ENCODE measurements at regions not wholly inside any gene's neighbourhood (a gene's known extent, or its start where the extent isn't known, plus 50 kb on each side); places are given as distances from the start of the nearest gene placed in this dataset.

DNA sequence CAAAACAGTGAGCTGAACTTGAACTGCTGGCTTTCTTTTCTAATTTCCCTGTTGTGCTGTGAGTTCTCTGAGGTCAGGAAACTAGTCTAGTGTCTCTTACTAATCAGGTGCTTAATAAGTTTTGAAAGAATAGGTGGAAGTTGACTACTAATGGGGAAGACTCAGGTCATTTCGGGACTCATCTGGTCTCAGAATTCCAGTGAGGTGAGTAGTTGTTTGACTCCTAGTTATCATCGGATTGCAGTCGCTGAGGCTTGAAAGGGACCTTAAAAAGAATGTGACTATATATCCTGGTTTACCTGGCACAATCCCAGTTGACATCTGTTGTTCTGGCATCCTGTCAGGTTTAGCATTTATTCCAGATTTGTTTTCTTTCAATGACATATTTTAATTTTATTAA, 81.4 kb upstream of the SPAG17 start:
- TF ChIP-seq, protein P1, sequence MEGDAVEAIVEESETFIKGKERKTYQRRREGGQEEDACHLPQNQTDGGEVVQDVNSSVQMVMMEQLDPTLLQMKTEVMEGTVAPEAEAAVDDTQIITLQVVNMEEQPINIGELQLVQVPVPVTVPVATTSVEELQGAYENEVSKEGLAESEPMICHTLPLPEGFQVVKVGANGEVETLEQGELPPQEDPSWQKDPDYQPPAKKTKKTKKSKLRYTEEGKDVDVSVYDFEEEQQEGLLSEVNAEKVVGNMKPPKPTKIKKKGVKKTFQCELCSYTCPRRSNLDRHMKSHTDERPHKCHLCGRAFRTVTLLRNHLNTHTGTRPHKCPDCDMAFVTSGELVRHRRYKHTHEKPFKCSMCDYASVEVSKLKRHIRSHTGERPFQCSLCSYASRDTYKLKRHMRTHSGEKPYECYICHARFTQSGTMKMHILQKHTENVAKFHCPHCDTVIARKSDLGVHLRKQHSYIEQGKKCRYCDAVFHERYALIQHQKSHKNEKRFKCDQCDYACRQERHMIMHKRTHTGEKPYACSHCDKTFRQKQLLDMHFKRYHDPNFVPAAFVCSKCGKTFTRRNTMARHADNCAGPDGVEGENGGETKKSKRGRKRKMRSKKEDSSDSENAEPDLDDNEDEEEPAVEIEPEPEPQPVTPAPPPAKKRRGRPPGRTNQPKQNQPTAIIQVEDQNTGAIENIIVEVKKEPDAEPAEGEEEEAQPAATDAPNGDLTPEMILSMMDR (conservative IDR thresholded peaks at IDR 0.05; ENCODE audit: low read depth in 2 of 2): no peak
- TF ChIP-seq EZH2phosphoT487 (IDR thresholded peaks at IDR 0.05; ENCODE audit: unreplicated experiment) (no peak), POLR2AphosphoS5 (IDR thresholded peaks at IDR 0.05; ENCODE audit: low read depth) (no peak), ZNF331 (CRISPR knock-in tag; IDR thresholded peaks at IDR 0.05; ENCODE audit: low read depth) (no peak), JUNB (IDR thresholded peaks at IDR 0.05; ENCODE audit: unreplicated experiment) (no peak), CREB1 (CRISPR knock-in tag; IDR thresholded peaks at IDR 0.05; ENCODE audit: low read depth) (no peak), EZH2 (IDR thresholded peaks at IDR 0.05; ENCODE audit: low read depth, unreplicated experiment) (no peak), STAT1 (IDR thresholded peaks at IDR 0.05; ENCODE audit: unreplicated experiment) (no peak)
- TF ChIP-seq, protein P2, sequence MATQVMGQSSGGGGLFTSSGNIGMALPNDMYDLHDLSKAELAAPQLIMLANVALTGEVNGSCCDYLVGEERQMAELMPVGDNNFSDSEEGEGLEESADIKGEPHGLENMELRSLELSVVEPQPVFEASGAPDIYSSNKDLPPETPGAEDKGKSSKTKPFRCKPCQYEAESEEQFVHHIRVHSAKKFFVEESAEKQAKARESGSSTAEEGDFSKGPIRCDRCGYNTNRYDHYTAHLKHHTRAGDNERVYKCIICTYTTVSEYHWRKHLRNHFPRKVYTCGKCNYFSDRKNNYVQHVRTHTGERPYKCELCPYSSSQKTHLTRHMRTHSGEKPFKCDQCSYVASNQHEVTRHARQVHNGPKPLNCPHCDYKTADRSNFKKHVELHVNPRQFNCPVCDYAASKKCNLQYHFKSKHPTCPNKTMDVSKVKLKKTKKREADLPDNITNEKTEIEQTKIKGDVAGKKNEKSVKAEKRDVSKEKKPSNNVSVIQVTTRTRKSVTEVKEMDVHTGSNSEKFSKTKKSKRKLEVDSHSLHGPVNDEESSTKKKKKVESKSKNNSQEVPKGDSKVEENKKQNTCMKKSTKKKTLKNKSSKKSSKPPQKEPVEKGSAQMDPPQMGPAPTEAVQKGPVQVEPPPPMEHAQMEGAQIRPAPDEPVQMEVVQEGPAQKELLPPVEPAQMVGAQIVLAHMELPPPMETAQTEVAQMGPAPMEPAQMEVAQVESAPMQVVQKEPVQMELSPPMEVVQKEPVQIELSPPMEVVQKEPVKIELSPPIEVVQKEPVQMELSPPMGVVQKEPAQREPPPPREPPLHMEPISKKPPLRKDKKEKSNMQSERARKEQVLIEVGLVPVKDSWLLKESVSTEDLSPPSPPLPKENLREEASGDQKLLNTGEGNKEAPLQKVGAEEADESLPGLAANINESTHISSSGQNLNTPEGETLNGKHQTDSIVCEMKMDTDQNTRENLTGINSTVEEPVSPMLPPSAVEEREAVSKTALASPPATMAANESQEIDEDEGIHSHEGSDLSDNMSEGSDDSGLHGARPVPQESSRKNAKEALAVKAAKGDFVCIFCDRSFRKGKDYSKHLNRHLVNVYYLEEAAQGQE (IDR thresholded peaks at IDR 0.05; ENCODE audit: unreplicated experiment): no peak
